Stimulated activated CD8-positive, alpha-beta memory T cell treated with anti-CD3 and anti-CD28 coated beads, Interleukin-2, amount 100 ng/mL, for 1 hour (primary cell): ENCODE measurements at regions not wholly inside any gene's neighbourhood (a gene's known extent, or its start where the extent isn't known, plus 50 kb on each side); places are given as distances from the start of the nearest gene placed in this dataset.

ENCODE experiments used
- DNase-seq, 2 donors: peaks; one replicate each; pipeline ENCODE4 v3.0.0-alpha.2; 2020; ENCODE audit warnings: low read depth in 2 of 2

DNA sequence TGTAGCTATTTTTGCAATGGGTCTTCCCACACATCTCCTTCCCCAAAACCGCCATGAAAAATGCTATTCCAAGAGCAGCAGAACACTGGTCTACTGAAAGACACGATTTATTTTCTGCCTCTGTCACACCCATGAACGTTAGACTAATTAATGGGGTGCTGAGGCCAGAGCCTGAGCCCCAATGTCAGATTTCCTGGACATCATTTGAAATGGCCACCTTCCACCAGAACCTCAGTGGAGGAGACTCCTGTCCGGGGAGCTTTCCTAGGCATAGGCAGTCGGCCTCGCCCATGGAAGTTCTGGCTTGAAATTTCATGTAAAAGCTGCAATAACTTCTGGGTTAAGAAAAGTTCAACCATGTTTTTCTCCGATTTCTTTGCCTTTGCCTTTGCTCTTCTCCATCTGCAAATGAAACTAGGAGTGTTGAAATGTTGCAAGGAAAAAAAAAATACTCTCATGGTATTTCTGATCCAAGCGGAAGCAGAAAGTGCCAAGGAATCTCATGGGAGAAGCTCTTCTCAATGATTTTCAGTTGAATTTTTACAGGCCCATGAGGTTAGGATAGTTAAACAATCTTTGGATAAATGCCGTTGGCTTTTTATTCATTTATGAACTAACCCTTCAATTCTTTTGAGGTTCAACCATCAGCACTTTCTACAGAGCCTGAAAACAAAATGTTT is 570.8 kb upstream of the MGMT start:
- DNase-seq = no peak

DNA sequence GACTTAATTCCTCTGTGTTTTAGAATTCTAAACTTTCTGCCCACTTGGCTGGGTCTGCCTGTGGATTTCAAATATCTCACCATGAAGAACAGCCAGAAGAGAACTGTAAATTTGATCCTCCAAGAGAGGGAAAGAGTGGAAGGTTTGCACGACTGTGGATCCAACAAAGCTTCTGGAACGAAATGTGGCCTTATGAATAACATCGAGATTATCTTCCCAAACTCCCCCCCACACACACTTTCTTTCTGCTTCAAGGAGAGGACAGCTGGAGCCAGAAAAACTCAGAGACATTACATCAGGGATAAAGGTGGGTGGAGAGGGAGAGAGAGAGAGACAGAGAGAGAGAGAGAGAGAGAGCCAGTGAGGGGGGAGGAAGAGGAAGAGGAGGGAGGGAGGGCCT is 570.1 kb upstream of the MGMT start:
- DNase-seq = no peak

DNA sequence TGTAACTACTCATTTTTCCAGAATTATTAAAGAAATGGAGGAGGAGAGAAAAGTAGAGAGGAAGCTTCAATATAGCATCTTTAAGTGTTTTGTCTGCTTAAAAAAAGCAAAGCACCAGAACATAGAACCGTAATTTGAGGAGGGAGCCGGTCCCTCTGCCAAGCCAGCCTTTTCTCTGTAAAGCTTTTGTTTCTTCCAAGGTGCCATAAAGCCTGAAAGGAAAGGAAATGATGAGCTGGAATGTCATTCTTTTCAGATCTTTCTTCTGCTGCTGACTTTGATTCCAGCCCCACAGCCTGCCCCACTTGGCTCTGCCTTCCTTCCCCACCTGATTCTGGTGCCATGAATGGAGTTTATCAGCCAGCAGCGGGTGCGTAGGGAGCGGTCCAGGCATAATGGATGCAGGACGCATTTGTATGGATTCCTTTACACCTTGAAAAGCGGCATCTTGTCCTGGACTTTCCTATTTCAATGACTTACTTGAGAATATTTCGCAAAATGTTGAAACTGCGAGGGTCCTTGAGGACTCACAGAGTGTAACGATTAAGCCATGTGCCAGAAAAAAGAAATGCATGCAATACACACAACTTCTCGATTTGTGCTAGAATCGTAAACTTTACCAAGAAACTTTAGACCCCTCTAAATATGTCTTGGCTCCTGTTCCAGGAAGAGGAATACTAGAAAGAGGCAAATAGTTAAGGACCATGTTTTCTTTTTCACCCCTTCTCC is 569.5 kb upstream of the MGMT start:
- no peak for DNase-seq

- no peak for DNase-seq
Measured at GRCh38 chr10:128898133-128898915, 568.7 kb upstream of the MGMT start.

GRCh38 chr10:128898916-128899195 is 568.2 kb upstream of the MGMT start:
- no peak for DNase-seq

GRCh38 chr10:128900456-128900855 is 566.6 kb upstream of the MGMT start:
- DNase-seq = no peak

DNA sequence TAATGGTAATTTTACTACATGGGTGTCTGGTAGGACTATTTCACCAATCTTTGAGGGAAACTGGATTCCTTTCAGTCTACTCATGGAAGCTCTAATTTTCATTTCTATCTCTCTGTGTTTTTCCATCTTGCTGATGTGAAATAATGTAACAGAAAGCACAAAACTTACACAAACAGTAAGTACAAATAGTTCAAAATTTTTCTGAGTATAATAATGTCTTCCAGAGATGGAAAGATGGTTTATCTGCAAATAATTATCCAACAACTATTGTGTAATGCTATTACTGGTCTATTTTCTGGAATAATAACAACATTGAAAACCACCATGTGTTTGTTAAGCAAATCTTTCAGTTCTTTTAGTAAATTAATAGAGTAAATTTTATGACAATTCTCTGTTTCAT is 565.8 kb upstream of the MGMT start:
- DNase-seq = no peak

DNA sequence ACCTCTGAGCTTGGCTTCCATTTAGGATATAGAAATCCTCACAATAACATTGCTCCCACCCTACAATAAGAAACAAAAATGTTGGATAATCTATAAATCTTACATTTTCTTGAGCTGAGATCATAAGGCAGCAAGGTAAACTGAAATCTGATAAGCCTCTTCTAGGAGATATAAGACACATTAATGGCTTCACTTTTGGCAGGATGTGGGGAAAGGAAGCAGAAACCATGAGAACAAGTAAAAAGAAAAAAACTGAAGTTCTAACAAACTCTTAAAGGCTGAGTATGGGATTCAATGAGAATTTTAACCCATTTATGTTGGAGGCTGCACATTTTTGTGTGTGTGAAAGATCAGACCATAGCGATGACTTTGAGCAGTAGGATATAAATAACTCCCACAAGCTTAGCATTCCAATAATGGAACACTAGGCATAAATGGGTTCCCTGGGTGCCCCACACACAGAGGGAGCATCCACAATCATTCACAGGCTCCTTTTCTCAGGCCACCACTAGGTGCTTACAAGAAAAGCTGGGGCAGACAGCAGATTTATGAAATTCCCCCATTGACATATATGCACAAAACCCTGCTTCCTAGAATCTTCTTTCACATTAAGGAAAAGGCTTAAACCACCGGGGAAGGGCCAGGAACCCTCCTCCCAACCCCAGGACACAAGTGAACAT is 564.9 kb upstream of the MGMT start:
- no peak for DNase-seq

- DNase-seq = no peak
Measured at GRCh38 chr10:128907155-128907941, 559.7 kb upstream of the MGMT start.

DNA sequence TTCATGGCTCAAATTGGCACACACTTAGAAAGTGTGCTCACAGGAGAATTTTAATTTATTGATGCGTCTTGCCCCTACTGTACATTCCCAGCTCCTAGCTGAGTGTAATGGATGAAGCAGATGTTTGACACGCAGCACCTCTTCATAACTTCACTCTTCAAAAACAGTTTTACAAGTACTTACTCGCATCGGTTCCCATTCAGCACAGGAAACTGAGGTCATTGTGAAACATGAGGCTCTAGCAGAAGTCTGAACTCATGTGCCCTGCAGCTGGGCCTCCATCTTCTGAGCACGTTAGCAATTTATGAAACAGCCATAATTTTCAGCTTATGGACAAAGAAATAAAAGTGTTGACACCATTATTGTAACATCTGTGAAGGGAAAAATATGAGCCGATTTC is 558.9 kb upstream of the MGMT start:
- DNase-seq = no peak

DNA sequence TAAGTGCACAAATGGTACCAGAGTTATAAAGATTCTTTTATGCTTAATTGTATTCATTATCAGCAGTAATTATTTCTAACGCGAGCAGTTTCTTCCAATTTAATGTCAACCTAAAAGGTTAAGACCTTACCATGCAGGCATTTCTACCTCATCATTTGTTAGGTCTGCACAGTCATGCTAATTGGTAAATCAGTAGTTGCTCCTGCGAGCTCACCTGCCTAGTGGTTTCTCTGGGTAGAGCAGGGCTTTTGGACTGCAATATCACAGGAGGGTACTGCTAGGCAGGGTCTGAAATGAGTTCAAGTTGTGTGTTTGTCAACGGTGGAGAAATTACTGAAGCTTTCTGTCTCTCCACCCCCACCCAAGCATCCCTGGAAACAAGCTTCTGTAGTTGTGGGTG is 558.5 kb upstream of the MGMT start:
- DNase-seq = no peak

GRCh38 chr10:128912568-128913311 is 554.3 kb upstream of the MGMT start:
- no peak for DNase-seq

DNA sequence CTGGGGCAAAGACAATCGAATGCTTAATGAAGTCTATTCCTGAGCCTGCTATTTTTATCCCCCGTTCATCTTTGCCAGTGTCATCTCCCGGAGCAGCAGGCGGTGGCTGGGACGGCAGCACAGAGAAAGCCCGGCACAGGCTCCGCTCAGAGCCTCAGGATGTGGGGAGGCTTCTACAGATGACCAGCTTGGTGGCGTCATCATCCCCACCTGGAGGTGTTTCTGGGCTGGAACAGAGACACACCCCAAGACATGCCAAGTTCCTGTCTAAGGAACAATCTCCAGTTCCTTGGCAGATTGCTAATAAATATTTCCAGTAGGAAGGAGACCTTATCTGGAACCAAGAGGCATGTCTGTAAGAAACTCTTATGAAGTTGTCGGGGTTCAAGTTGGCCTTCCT is 552.4 kb upstream of the MGMT start:
- no peak for DNase-seq

GRCh38 chr10:128915630-128916029 is 551.4 kb upstream of the MGMT start:
- DNase-seq = no peak

- no peak for DNase-seq
Measured at GRCh38 chr10:128916383-128916782, 550.7 kb upstream of the MGMT start.

DNA sequence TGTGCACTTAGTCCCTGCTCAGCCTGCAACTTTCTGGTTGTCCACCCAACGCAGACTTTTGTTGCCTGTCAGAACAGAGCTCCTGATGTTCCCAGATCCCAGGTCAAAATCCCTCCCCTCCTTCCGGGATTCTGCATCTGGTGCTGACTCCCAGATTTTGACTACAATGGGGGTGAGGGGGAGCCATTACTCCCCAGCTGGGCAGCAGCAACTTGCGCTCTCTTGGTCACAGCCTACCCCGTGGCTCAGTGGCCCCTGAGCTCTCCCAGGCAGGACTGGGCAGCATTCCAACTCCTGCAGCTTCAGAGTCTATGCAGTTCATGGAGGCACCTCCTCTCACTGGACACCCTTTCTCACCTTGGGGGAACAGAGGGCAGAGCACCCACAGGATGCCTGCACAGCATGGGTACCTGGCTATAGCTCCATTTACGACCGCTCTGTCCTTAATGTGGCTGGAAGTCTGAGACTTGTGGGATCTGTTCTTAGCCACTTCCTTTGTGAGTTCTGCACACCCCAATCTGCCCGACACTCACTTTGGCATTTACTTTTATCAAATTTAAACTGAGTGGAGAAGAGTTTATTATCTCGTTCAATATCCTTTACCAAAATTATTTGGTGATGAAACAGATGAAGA is 545.5 kb upstream of the MGMT start:
- no peak for DNase-seq

DNA sequence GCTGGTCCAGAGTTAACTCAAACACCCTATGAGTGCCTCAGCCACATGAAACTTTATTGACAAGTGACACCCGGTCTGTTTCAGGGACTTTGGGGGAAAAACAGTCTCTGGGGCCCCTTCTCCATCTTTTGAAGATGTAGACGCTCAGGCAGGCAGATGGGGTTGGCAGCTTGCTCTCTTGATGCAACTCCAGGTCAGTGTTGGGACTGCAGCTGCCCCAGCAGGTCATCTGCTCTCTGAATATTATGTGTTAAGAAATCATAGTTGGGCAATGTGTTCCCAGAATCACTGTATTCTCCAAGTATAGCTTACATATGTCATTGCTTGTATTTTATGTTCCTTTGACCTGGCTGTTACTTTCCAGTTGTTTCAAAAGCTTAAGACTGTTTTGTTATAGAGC is 544.9 kb upstream of the MGMT start:
- DNase-seq = no peak

DNA sequence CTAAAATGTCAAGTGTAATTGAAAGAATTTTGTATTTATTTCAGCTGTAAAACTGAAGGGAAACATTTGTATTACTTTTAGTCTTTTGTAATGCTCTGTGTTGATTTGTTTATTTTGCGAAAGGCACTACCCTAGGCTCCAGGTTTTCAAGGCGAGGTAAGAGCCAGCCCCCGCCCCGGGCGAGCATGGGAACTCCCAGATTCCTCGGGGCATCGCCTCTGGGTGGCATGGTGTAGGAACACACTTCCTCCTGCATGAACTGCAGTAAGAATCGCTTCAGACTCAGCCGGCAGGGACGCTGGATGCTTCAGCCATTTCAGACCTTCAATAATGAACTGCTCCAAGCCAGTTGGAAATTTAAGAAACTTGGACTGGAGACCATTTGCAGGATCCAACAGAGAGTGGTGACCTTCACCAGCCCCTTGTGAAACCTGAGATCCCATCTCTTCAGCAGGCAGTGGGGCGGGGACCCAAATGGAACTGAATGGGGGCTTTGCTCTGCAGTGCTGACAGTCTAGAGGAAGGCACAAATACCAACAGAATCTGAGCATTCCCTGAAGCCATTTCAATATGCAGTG is 544.3 kb upstream of the MGMT start:
- no peak for DNase-seq

DNA sequence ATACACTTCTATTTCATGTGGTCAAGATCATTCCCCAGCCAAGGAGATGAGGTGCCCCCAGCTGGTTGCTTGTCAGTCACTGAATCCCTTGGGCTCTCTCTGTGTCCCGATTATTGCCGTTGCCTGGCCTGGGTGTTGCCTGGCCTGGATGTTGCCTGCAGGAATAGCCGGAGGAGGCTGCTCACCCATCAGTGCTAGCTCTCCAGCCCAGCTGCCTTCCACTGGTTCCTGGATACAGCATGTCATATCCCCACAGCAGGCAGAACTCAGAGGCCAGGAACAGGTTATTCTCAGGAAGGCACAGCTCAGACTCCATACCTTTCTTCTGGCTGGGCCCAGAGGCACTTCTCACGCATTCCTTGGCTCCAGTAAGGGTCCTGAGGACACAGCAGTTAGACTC is 542.1 kb upstream of the MGMT start:
- no peak for DNase-seq

- no peak for DNase-seq
Measured at GRCh38 chr10:128926711-128927110, 540.3 kb upstream of the MGMT start.
